ENCODE measurements at regions not wholly inside any gene's neighbourhood (a gene's known extent, or its start where the extent isn't known, plus 50 kb on each side); places are given as distances from the start of the nearest gene placed in this dataset.

DNA sequence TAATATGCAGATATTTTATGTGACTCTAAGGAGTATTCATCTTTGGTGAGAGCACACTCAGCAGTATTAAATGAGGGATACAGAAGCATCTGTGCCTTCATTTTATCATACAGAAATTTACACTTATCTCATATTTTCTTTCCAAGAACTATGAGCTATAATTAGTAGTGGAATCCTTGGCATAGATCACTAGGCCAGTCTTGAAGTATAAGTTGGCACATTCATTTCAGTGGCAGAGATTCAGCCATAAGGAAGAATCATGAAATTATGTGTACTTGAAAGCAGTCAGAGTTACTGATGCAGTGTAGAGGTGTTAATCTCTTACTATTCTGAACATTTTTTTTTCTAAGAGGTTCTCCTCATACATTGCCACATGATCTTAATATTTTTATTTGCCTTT, 393.6 kb upstream of the GOLIM4 start:
- no peaks in the 10 kb centered on the region for H3K4me1 ChIP-seq (ENCODE audit: insufficient read depth)

DNA sequence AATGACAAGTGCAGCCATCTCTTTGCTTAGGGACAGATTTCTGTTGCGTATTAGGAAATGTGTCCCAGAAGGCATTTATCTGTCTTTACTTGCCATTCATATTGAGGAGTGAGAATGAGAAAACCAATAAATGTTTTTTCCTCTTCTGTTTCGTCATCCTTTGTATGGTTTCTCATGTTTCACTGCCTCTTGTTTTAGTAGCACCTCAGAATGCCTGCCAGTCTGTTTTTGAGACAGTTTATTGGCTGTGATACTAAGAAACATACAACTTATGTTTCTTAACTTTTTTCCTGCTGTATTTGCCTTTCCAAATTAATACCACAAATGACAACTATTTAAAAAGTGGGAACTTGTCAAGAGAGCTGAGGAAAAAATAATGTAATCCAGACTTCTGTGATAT, 390.2 kb upstream of the GOLIM4 start:
- TF ChIP-seq EZH2phosphoT487 (IDR thresholded peaks at IDR 0.05; ENCODE audit: insufficient read depth, low read depth) = no peak
- TF ChIP-seq EZH2 (IDR thresholded peaks at IDR 0.05; ENCODE audit: insufficient read depth, poor library complexity, severe bottlenecking) = no peak
- no peak overlapping the region for H3K4me3 ChIP-seq
- H3K9me2 ChIP-seq (ENCODE audit: insufficient read depth) = no peaks in the 10 kb centered on the region
- no peak overlapping the region for H3K9ac ChIP-seq
- H3K79me2 ChIP-seq (ENCODE audit: insufficient read depth) = no peaks in the 10 kb centered on the region
- H4K20me1 ChIP-seq (ENCODE audit: insufficient read depth) = no peaks in the 10 kb centered on the region
- H3K4me1 ChIP-seq (ENCODE audit: insufficient read depth) = no peaks in the 10 kb centered on the region
- H3K36me3 ChIP-seq (ENCODE audit: low read depth) = no peaks in the 10 kb centered on the region
- in situ Hi-C loops (cut with MboI) = no loop called here
- no peaks in the 10 kb centered on the region for H3K9me3 ChIP-seq (ENCODE audit: low read depth)
- 0% methylated on average over 2 of the region's 2 CpGs for WGBS, 2 experiments (ENCODE audit: low coverage in 1 of 2, low lambda C conversion rate in 2 of 2, missing lambda C conversion rate in 2 of 2)
- H3F3A ChIP-seq (ENCODE audit: insufficient read depth) = no peaks in the 10 kb centered on the region
- H2AFZ ChIP-seq = no peak overlapping the region
- H3K27me3 ChIP-seq (replicated peaks; ENCODE audit: insufficient read depth) = no peaks in the 10 kb centered on the region
- DNase-seq = no peak
- H3K4me2 ChIP-seq (ENCODE audit: unreplicated experiment) = no peak overlapping the region
- H3K27ac ChIP-seq = no peak overlapping the region

More for the DNA sequence above, 393.6 kb upstream of the GOLIM4 start:
- Histone ChIP-seq H3K79me2 (ENCODE audit: insufficient read depth) (no peaks in the 10 kb centered on the region), H3K27me3 (replicated peaks; ENCODE audit: insufficient read depth) (no peaks in the 10 kb centered on the region), H3K4me2 (ENCODE audit: unreplicated experiment) (no peak overlapping the region), H3K9ac (no peak overlapping the region), H3K36me3 (ENCODE audit: low read depth) (no peaks in the 10 kb centered on the region), H4K20me1 (ENCODE audit: insufficient read depth) (no peaks in the 10 kb centered on the region), H3K9me2 (ENCODE audit: insufficient read depth) (no peaks in the 10 kb centered on the region), H3K9me3 (ENCODE audit: low read depth) (no peaks in the 10 kb centered on the region), H3K4me3 (no peak overlapping the region), H2AFZ (no peak overlapping the region), H3F3A (ENCODE audit: insufficient read depth) (no peaks in the 10 kb centered on the region), H3K27ac (no peak overlapping the region)
- no peak for TF ChIP-seq EZH2phosphoT487 (IDR thresholded peaks at IDR 0.05; ENCODE audit: insufficient read depth, low read depth)
- no peak for TF ChIP-seq EZH2 (IDR thresholded peaks at IDR 0.05; ENCODE audit: insufficient read depth, poor library complexity, severe bottlenecking)
- no peak for DNase-seq
- in situ Hi-C loops (cut with MboI) = no loop called here

DNA sequence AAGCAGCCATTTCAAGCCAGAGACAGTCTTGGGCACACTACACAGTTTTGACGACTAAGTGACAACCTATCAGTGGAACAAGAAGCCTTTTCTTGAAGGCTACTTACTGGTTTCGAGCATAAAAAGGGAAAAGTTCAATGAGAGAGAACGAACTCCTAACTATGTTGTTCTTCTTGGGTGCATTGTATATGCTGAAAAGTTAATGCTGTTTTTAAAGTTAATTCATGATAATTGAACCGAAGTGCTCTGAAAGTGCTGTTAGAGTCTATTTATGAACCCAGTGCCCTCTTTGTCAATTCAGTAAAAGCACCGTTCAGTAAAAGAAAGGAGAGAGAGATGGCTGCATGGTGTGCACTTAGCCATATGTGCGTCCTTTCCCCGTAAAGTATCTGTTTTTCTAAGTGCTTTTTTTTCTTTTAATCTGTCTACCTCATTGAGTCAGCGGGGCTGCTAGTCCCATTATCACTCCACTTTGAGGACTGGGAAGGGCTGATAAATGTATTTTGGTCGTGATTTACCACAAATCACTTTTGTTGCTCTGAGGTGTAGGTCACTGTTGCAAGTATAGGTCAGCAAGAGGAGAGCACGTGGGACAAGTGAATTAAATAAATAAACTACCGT, 380.7 kb upstream of the GOLIM4 start:
- no peak overlapping the region for H2AFZ ChIP-seq
- H3K9me2 ChIP-seq (ENCODE audit: insufficient read depth) = no peaks in the 10 kb centered on the region
- H3F3A ChIP-seq (ENCODE audit: insufficient read depth) = no peaks in the 10 kb centered on the region
- TF ChIP-seq EZH2phosphoT487 (IDR thresholded peaks at IDR 0.05; ENCODE audit: insufficient read depth, low read depth) (no peak), EZH2 (IDR thresholded peaks at IDR 0.05; ENCODE audit: insufficient read depth, poor library complexity, severe bottlenecking) (no peak)
- H3K4me2 ChIP-seq (ENCODE audit: unreplicated experiment) = no peak overlapping the region
- no peaks in the 10 kb centered on the region for H3K79me2 ChIP-seq (ENCODE audit: insufficient read depth)
- no peaks in the 10 kb centered on the region for H3K9me3 ChIP-seq (ENCODE audit: low read depth)
- H3K27ac ChIP-seq = no peak overlapping the region
- no peaks in the 10 kb centered on the region for H3K4me1 ChIP-seq (ENCODE audit: insufficient read depth)
- 35 to 42% methylated on average over 11 of the region's 11 CpGs for WGBS, 2 experiments (ENCODE audit: low coverage in 1 of 2, low lambda C conversion rate in 2 of 2, missing lambda C conversion rate in 2 of 2)
- H3K9ac ChIP-seq = no peak overlapping the region
- in situ Hi-C loops (cut with MboI) = no loop called here
- DNase-seq = no peak
- H3K36me3 ChIP-seq (ENCODE audit: low read depth) = no peaks in the 10 kb centered on the region
- H3K27me3 ChIP-seq (replicated peaks; ENCODE audit: insufficient read depth) = no peaks in the 10 kb centered on the region
- H4K20me1 ChIP-seq (ENCODE audit: insufficient read depth) = no peaks in the 10 kb centered on the region
- no peak overlapping the region for H3K4me3 ChIP-seq

DNA sequence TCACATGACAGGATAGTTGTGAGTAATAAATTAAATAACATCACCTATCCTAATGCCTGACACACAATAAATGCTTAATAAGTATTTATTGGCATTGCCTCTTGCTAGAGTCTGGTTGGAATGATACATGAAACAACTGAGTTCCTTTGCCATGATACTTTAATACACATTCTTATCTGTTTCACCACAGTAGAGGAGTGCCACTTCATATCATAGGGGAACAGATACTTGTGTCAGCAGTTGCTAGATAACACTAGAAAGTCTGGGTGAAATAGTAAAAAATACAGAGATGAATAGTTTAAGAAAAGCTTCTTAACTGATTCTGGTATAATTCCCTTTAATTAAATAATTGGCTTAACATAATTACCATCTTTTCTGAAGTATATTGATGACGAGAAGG, 380.0 kb upstream of the GOLIM4 start:
- TF ChIP-seq EZH2phosphoT487 (IDR thresholded peaks at IDR 0.05; ENCODE audit: insufficient read depth, low read depth) (no peak), EZH2 (IDR thresholded peaks at IDR 0.05; ENCODE audit: insufficient read depth, poor library complexity, severe bottlenecking) (no peak)
- H3K4me3 ChIP-seq = no peak overlapping the region
- no peaks in the 10 kb centered on the region for H3K36me3 ChIP-seq (ENCODE audit: low read depth)
- H4K20me1 ChIP-seq (ENCODE audit: insufficient read depth) = no peaks in the 10 kb centered on the region
- 38 to 52% methylated on average over 1 of the region's 1 CpG for WGBS, 2 experiments (ENCODE audit: low coverage in 1 of 2, low lambda C conversion rate in 2 of 2, missing lambda C conversion rate in 2 of 2)
- no peak for DNase-seq
- no peaks in the 10 kb centered on the region for H3K9me2 ChIP-seq (ENCODE audit: insufficient read depth)
- H3K27ac ChIP-seq = no peak overlapping the region
- no peaks in the 10 kb centered on the region for H3K79me2 ChIP-seq (ENCODE audit: insufficient read depth)
- no peaks in the 10 kb centered on the region for H3F3A ChIP-seq (ENCODE audit: insufficient read depth)
- in situ Hi-C loops (cut with MboI) = no loop called here
- no peaks in the 10 kb centered on the region for H3K4me1 ChIP-seq (ENCODE audit: insufficient read depth)
- no peaks in the 10 kb centered on the region for H3K9me3 ChIP-seq (ENCODE audit: low read depth)
- no peak overlapping the region for H2AFZ ChIP-seq
- H3K9ac ChIP-seq = no peak overlapping the region
- H3K4me2 ChIP-seq (ENCODE audit: unreplicated experiment) = no peak overlapping the region
- no peaks in the 10 kb centered on the region for H3K27me3 ChIP-seq (replicated peaks; ENCODE audit: insufficient read depth)

All from GM23248 (cell line).